NB4 (cell line): ENCODE measurements at regions not wholly inside any gene's neighbourhood (a gene's known extent, or its start where the extent isn't known, plus 50 kb on each side); places are given as distances from the start of the nearest gene placed in this dataset.

ENCODE experiments used
- POLR2A ChIP-seq: IDR thresholded peaks from 2 replicates; pipeline ENCODE4 v1.6.1; 2011; ENCODE audit warnings: mild to moderate bottlenecking; ENCODE audit not compliant: insufficient read length; ENCODE audit errors: extremely low read depth
- TF ChIP-seq, protein P1 (sequence below): IDR thresholded peaks from one replicate; pipeline ENCODE4 v1.5.1; 2012; ENCODE audit warnings: low read depth, low read length

DNA sequence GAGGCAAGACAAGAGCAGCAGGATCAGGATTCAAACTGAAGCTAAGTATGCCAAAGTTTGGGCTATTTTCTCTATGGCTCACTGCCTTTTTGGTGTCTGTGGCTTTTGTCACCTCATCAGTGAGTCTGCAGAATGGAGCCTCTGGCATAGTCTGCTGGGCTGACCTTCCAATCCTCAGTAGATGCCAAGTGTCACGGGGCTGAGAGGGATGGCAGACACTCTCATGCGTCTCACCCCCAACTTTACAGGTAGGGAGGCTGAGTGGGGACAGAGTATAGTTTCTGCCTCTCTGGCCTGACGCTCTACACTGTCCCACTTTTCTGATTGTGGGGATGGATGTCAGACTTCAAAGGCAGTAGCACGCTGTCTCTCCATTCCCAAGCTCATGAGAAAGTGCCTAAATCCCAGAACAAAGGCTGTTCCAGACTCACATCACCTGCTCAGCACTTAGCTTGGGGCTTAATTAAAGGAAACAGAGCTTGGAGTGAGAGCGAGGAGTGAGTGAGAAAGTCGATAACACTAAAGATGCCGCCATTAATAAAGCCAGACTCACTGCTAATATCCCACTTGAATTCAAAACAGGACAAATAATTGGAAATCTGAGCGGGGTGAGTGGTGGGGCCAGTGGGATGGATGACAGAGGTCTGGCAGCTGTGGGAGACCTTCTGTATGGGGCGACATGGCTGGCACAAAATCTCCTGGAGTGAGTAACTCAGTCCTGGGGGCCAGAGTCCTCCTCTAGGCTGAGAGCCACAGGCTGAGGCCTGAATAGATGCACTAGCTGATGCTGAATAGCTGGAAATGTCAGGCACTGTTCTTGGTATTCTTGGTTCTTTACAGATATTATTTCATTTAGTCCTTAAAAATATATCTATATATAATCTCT lies 78.4 kb upstream of the MRPS22 start:
- TF ChIP-seq, protein P1, sequence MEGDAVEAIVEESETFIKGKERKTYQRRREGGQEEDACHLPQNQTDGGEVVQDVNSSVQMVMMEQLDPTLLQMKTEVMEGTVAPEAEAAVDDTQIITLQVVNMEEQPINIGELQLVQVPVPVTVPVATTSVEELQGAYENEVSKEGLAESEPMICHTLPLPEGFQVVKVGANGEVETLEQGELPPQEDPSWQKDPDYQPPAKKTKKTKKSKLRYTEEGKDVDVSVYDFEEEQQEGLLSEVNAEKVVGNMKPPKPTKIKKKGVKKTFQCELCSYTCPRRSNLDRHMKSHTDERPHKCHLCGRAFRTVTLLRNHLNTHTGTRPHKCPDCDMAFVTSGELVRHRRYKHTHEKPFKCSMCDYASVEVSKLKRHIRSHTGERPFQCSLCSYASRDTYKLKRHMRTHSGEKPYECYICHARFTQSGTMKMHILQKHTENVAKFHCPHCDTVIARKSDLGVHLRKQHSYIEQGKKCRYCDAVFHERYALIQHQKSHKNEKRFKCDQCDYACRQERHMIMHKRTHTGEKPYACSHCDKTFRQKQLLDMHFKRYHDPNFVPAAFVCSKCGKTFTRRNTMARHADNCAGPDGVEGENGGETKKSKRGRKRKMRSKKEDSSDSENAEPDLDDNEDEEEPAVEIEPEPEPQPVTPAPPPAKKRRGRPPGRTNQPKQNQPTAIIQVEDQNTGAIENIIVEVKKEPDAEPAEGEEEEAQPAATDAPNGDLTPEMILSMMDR = no peak
- TF ChIP-seq POLR2A = no peak
